ENCODE measurements at regions not wholly inside any gene's neighbourhood (a gene's known extent, or its start where the extent isn't known, plus 50 kb on each side); places are given as distances from the start of the nearest gene placed in this dataset.
"Not testable (repeated sequence)": the region's sequence is repeated elsewhere in the genome, so short reads cannot be mapped to it uniquely, and the experiment has no call there.

- DNase-seq (ENCODE audit: low read depth in 3 of 3): no peak
Measured at GRCh38 chr3:135558150-135558783, 407.3 kb upstream of the PPP2R3A start.

- no peak for DNase-seq (ENCODE audit: low read depth in 3 of 3)
Measured at GRCh38 chr3:135558906-135559305, 406.6 kb upstream of the PPP2R3A start.

DNA sequence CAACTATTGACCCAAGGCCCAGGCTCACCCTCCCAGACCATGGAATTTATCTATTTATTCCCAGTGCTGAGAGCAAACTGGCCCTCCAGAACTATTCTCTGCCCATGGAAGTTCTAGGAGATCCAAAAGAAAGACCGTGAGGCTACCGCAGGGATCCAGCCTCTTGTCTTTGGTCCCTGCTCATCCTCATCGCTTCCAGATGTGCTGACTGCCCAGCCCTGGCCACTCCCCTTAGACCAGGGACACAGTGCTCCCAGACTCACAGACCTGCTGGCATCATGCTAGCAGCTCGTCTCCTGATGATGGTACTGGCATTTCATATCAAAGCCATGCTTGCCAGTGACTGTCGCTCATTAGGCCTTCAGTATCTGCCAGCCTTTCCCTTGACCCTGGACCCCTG is 405.7 kb upstream of the PPP2R3A start:
- DNase-seq (ENCODE audit: low read depth in 3 of 3): no peak

DNA sequence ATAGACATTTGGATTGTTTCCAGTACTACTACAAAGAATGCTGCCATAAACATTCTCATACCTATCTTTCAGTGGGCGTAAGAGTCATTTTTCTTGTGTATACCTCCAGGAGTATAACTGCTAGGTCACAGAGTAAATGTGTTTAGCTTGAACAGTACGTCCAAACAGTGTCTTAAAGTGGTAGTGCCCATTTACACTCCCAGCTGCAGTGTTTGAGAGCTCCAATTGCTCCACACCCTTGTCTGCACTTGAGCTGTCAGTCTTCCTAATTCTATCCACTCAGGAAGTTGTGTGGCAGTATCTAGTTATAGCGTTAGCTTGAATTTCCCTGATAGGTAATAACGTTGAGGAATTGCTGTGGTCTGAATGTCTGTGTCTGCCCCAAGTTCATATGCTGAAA is 404.7 kb upstream of the PPP2R3A start:
- no peak for DNase-seq (ENCODE audit: low read depth in 3 of 3)

GRCh38 chr3:135564696-135565095 is 400.8 kb upstream of the PPP2R3A start:
- no peak for DNase-seq (ENCODE audit: low read depth in 3 of 3)

GRCh38 chr3:135565546-135565945 is 400.0 kb upstream of the PPP2R3A start:
- DNase-seq (ENCODE audit: low read depth in 3 of 3): no peak

- DNase-seq (ENCODE audit: low read depth in 3 of 3): no peak
Measured at GRCh38 chr3:135567223-135567622, 398.3 kb upstream of the PPP2R3A start.

- no peak for DNase-seq (ENCODE audit: low read depth in 3 of 3)
Measured at GRCh38 chr3:135576751-135577150, 388.8 kb upstream of the PPP2R3A start.

GRCh38 chr3:135581806-135582205 is 383.7 kb upstream of the PPP2R3A start:
- DNase-seq (ENCODE audit: low read depth in 3 of 3): no peak

GRCh38 chr3:135582800-135583199 is 382.7 kb upstream of the PPP2R3A start:
- DNase-seq (ENCODE audit: low read depth in 3 of 3): no peak

DNA sequence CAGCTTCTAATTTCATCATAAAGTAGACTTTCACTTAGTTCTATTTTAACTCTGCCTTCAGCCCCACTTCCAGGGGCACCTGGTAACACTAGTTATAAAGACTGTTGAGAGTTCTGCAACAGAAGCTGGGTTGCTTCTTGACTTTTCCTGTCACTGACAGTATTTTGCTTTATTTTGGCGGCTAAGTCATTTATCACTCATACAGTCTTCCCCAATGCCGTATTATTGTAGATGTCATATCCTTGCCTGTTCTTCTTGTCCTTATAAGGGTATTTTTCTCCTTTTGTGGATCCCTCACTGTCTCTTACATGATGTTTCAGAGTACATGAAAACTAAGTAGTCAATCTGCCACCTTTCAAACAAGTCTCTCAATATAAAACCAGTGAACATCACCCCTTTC is 369.0 kb upstream of the PPP2R3A start:
- DNase-seq (ENCODE audit: low read depth in 3 of 3): no peak

DNA sequence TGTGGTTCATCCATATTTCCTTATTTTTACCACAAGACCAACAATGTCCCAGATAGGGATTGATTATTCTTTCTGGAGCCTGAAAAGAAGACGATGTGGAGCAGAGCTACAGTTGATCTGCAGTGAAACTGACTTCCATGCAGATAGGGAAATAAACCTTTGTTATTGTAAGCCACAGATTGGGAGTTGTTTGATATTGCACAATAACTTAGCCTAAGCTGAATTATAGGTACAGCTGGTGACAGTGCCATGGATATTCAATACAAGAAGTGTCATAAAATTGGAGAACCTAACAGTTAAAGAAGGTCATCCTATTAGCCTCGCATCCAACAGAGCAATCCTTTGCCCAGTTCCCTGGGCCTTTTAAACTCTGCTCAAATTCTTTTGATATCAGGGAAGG is 367.7 kb upstream of the PPP2R3A start:
- DNase-seq (ENCODE audit: low read depth in 3 of 3): no peak

- no peak for DNase-seq (ENCODE audit: low read depth in 3 of 3)
Measured at GRCh38 chr3:135598597-135598996, 366.9 kb upstream of the PPP2R3A start.

DNA sequence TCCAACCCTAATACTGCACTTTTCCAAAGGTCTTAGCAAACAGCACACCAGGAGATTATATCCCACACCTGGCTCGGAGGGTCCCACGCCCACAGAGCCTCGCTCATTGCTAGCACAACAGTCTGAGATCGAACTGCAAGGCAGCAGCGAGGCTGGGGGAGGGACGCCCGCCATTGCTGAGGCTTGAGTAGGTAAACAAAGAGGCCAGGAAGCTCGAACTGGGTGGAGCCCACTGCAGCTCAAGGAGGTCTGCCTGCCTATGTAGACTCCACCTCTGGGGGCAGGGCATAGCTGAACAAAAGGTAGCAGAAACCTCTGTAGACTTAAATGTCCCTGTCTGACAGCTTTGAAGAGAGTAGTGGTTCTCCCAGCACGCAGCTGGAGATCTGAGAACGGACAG is 361.0 kb upstream of the PPP2R3A start:
- not testable (repeated sequence) for DNase-seq (ENCODE audit: low read depth in 3 of 3)

GRCh38 chr3:135618123-135618522 is 347.4 kb upstream of the PPP2R3A start:
- no peak for DNase-seq (ENCODE audit: low read depth in 3 of 3)

GRCh38 chr3:135621184-135621920 is 344.2 kb upstream of the PPP2R3A start:
- no peak for DNase-seq (ENCODE audit: low read depth in 3 of 3)

DNA sequence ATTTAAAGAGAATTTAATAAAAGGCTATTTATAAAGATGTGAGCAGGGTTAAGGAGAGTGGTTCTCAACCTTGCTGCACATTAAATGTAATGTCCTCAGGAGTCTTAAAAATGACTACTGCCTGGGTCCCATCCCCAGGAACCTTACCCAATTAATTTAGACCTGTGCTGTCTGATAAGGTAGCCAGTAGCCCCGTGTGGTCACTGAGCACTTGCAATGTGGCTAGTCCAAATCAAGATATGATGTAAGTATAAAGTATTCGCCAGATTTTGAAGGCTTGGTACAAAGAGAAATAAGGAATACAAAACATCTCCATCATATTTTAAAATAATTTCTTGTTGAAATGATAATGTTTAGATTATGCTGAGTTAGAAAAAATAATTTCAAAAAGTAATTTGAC is 343.3 kb upstream of the PPP2R3A start:
- DNase-seq (ENCODE audit: low read depth in 3 of 3): no peak

GRCh38 chr3:135622656-135623055 is 342.9 kb upstream of the PPP2R3A start:
- no peak for DNase-seq (ENCODE audit: low read depth in 3 of 3)

DNA sequence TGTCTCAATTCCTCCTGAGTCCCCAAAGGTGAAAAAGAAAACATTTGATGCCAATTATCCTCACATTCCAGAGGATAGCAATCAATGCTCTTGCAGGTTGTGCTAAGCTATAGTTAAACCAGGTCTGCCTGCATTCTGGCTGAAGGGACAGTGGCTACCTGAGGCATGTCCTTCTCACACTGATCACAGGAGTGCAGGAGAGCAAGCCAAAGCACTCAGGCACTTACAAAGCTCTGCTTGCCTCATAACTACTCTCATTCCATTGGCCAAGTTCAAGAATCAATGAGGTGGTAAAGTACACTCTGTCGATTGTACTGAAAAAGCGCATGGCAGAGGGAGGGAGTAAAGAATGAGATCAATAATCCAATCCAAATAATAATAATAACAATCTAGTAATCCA is 342.0 kb upstream of the PPP2R3A start:
- DNase-seq (ENCODE audit: low read depth in 3 of 3): no peak

DNA sequence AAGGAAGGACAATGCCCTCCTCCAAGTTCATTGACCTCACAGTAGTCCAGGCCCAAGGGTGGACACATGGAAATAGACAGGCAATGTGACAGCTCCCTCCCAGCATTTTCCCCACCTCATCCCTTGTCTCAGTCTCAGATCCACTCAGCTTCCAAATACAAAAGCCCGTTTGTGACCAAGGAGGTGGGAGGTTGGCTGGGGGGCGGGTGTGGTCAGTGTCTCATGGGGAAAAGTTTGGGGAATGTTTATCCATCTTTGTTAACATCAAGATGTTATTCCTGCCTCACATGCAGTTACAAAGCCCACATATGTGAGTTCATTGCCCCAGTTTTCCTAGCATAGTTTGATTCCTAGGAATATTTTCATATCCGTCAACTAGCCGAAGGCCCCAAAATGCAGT is 338.5 kb upstream of the PPP2R3A start:
- DNase-seq (ENCODE audit: low read depth in 3 of 3): no peak

- no peak for DNase-seq (ENCODE audit: low read depth in 3 of 3)
Measured at GRCh38 chr3:135629701-135630408, 335.7 kb upstream of the PPP2R3A start.

DNA sequence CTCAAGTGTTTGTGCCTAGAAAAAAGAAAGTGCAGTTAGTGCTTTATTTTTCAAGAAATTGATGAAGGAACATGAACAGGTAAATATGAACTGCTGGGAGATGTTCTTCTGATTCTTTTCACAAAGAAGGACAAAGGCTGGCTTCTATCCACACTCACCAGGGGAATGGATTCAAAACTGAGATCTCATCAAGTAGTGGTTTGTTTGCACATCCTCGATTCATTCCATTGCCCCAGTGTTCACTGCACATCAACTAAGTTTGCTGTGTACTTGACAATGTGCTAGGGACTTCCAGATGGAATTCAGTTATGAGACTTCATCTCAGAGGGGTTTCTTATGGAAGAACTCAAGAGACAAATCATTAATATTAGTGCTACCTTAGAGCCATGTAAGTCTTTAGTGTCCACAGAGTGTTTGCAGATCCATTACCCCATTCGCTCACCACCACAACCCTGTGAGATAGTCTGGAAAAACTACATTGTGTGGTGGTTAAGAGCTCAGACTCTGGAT is 332.9 kb upstream of the PPP2R3A start:
- DNase-seq (ENCODE audit: low read depth in 3 of 3): no peak

GRCh38 chr3:135633078-135633477 is 332.4 kb upstream of the PPP2R3A start:
- no peak for DNase-seq (ENCODE audit: low read depth in 3 of 3)
